GM12865 (cell line): ENCODE measurements at regions not wholly inside any gene's neighbourhood (a gene's known extent, or its start where the extent isn't known, plus 50 kb on each side); places are given as distances from the start of the nearest gene placed in this dataset.

Source experiments
- DNase-seq: peaks from one replicate; pipeline ENCODE4 v3.0.0; 2010; ENCODE audit warnings: low read depth
- H3K4me3 ChIP-seq: 2 replicates; pipeline ENCODE4 v1.5.1; 2011; ENCODE audit warnings: mild to moderate bottlenecking, low read depth, low read length, control low read depth
- CTCF ChIP-seq: IDR thresholded peaks from 2 replicates; pipeline ENCODE4 v1.5.1; 2011; ENCODE audit warnings: low read length, control low read depth, low read depth, inconsistent platforms; ENCODE audit not compliant: insufficient read depth; ENCODE audit errors: missing control alignments

GRCh38 chr5:171578829-171579491 is 159.5 kb downstream of the FGF18 start:
- no peak for TF ChIP-seq CTCF
- no peak overlapping the region for H3K4me3 ChIP-seq
- no peak for DNase-seq

GRCh38 chr5:171579976-171580411 is 160.5 kb downstream of the FGF18 start:
- DNase-seq = no peak
- no peak overlapping the region for H3K4me3 ChIP-seq
- no peak for TF ChIP-seq CTCF

GRCh38 chr5:171580502-171581265 is 161.2 kb downstream of the FGF18 start:
- TF ChIP-seq CTCF = no peak
- no peak overlapping the region for H3K4me3 ChIP-seq
- DNase-seq = no peak

DNA sequence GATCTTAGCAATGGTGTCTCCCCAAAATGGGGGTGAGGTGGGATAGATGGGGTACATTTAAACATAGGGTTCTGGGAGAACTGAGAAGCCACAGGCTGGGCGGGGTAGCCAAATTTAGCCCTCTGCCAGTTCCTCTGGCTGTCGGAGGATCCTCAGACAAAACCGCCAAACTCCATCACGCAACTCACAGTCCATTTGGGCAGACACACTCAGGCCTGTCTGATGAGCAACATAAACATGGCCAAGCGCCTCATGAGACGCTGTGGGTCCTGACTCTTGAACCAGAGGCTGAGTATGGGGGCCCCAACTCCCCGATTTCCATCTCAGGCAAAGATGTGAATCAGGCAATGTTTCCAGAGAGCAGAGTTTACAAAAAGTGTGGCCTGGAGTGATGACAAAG is 162.3 kb downstream of the FGF18 start:
- no peak overlapping the region for H3K4me3 ChIP-seq
- no peak for TF ChIP-seq CTCF
- DNase-seq = no peak

GRCh38 chr5:171582849-171583248 is 163.4 kb downstream of the FGF18 start:
- no peak for TF ChIP-seq CTCF

GRCh38 chr5:171585981-171586380 is 166.5 kb downstream of the FGF18 start:
- H3K4me3 ChIP-seq = no peak overlapping the region
- DNase-seq = no peak
- TF ChIP-seq CTCF = no peak

More at GRCh38 chr5:171582849-171583248, 163.4 kb downstream of the FGF18 start:
- no peak overlapping the region for H3K4me3 ChIP-seq
- no peak for DNase-seq
